ENCODE measurements at regions not wholly inside any gene's neighbourhood (a gene's known extent, or its start where the extent isn't known, plus 50 kb on each side); places are given as distances from the start of the nearest gene placed in this dataset.

DNA sequence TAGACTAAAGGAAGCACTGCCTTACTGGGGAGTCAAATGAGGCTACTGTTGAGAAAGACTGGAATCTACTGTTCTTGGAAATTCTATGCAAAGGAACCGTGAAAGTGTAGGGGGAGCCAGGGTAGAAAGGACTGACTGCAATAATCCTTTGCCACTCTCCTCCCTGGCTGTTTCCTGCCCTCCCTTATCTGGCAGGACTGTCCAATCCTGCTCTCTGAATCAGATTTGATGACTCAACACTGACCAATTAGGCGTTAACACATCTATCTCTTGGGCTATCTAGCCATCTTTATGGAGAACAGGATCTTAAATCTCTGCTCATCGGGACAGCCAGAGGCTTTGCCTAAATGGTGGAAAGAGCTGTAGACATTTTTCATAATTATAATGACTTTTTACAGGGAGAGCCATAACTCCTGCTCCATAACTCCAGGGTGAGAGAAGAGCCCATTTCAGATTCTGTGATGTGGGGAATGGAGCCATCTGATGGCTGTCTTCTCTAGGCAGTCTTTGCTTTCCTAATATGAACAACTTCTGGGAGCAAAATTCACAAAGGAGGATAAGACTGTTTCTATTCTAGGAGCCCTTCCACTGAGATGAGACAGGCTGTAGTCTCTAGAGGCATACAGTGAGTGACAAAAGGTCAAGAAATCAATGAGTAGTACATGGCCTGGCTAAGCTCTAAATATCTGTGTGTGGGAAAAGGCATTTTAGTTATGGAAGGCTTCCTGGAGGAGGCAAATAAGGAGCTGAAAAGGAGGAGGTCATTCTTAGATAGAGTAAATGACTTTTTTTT, 68.9 kb upstream of the CISTR start:
- Mint-ChIP-seq H3K27ac (no peak overlapping the region), H3K27me3 (peaks cover 49% of the 10 kb centered on the region), H3K36me3 (ENCODE audit: low read depth) (no peaks in the 10 kb centered on the region), H3K9me3 (no peaks in the 10 kb centered on the region), H3K4me1 (no peaks in the 10 kb centered on the region), H3K4me3 (no peak overlapping the region)
- DNase-seq, result no peak
- POLR2A ChIA-PET, result no interaction called here
- CTCF ChIA-PET, result interaction anchor here (0.9 kb wide), 1 partner anchor 16 kb away, joined by 3 read pairs; no protein-coding TSS in a partner anchor

DNA sequence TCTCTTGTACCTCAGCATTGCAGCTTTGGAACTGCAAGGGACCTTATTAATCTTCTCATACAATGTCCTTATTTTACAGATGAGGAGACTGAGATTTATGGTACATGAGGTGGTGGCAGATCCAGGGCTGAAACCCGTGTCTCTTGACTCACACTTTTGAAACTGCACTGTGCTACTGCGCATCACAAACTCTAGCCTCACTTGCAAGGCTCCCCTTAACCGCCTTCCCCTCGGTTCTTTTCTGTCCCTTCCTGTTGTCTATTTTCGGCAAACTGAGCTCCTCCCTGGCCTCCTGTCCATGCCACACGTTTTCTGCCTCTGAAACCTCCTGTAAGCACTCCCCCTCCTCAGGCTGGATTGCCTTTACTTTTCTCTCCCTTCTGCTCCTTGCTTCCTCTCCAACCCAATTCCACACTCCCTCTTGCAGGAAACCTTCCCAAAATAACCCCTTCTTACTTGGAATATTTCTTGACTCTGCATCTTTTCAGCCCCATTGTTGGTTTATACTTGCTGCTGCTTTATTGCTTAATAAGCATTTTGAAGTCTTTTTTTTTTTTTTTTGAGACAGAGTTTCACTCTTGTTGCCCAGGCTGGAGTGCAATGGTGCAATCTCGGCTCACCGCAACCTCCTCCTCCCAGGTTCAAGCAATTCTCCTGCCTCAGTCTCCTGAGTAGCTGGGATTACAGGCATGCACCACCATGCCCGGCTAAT, 72.4 kb upstream of the CISTR start:
- Mint-ChIP-seq H3K9me3 (no peaks in the 10 kb centered on the region), H3K27ac (no peak overlapping the region), H3K4me1 (no peaks in the 10 kb centered on the region), H3K4me3 (no peak overlapping the region), H3K36me3 (ENCODE audit: low read depth) (no peaks in the 10 kb centered on the region), H3K27me3 (peaks cover 40% of the 10 kb centered on the region)
- POLR2A ChIA-PET, result no interaction called here
- CTCF ChIA-PET, result no interaction called here
- no peak for DNase-seq

GRCh38 chr12:53825246-53826081, 73.7 kb upstream of the CISTR start:
- POLR2A ChIA-PET, result no interaction called here
- no peaks in the 10 kb centered on the region for H3K36me3 Mint-ChIP-seq (ENCODE audit: low read depth)
- H3K27me3 Mint-ChIP-seq, result peaks cover 30% of the 10 kb centered on the region
- H3K4me3 Mint-ChIP-seq, result no peak overlapping the region
- H3K9me3 Mint-ChIP-seq, result no peaks in the 10 kb centered on the region
- DNase-seq, result no peak
- no peaks in the 10 kb centered on the region for H3K4me1 Mint-ChIP-seq
- no peak overlapping the region for H3K27ac Mint-ChIP-seq
- CTCF ChIA-PET, result no interaction called here

DNA sequence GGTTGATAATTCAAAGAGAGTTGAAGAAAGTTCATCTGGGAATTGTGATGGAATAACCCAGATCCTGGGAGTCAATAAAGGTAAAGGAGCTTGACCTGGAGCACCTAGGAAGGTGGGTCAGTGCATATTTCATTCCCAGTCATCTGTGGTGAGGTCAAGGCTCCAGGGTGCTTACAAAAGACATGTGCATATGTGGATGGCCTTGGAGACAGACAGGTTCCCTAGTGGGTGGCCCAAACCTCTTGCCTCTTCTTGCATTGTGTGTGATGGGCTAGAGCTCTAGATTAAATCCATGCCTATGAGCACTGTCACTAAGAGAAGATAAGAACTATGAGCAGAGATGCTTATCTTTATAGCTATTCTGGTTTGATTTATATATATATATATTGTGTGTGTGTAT, 75.5 kb upstream of the CISTR start:
- ChIA-PET POLR2A (no interaction called here), CTCF (no interaction called here)
- DNase-seq, result no peak
- H3K4me1 Mint-ChIP-seq, result no peaks in the 10 kb centered on the region
- H3K27me3 Mint-ChIP-seq, result peaks cover 18% of the 10 kb centered on the region
- no peaks in the 10 kb centered on the region for H3K36me3 Mint-ChIP-seq (ENCODE audit: low read depth)
- H3K9me3 Mint-ChIP-seq, result no peaks in the 10 kb centered on the region
- no peak overlapping the region for H3K4me3 Mint-ChIP-seq
- H3K27ac Mint-ChIP-seq, result no peak overlapping the region

- Mint-ChIP-seq H3K27ac (no peak overlapping the region), H3K4me3 (no peak overlapping the region), H3K9me3 (no peaks in the 10 kb centered on the region), H3K4me1 (no peaks in the 10 kb centered on the region), H3K27me3 (peaks cover 21% of the 10 kb centered on the region), H3K36me3 (ENCODE audit: low read depth) (no peaks in the 10 kb centered on the region)
- ChIA-PET CTCF (no interaction called here), POLR2A (no interaction called here)
- DNase-seq, result no peak
Measured at GRCh38 chr12:53828598-53828997, 76.8 kb upstream of the CISTR start.

DNA sequence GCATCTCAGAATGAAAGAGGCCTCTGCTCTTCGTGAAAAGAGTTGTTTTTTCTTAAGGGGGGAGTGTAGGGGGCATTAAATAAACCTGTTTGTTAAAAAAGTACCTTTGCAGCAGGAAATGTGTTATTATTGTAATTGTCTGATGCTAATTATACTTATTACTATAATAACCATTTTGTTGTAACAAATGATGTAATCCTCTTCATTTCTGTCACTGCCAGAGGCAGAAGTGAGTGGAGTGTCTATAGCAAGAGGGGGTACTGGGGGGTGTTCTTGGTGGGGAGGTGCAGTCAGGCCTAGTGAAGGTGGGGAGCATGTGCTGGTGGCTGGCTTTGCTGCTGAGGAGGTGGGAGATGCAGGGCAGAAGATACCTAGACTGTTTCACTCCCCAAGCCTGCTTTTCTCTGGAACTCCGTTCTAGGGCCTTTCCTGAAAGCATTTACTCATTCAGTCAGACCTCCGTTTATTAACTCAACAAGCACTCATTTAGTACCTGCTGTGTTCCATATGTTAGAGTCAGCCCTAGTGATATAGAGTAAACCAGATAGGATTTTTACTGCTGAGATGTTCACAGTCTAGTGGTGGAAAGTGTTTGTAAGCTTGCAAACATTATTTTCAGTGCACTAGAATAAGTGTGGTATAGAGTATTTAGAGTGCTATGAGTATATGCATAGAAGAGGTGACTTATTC, 77.5 kb upstream of the CISTR start:
- no peak for DNase-seq
- Mint-ChIP-seq H3K4me3 (no peak overlapping the region), H3K9me3 (no peaks in the 10 kb centered on the region), H3K36me3 (ENCODE audit: low read depth) (no peaks in the 10 kb centered on the region), H3K27ac (no peak overlapping the region), H3K27me3 (peaks cover 27% of the 10 kb centered on the region), H3K4me1 (no peaks in the 10 kb centered on the region)
- ChIA-PET CTCF (no interaction called here), POLR2A (no interaction called here)

DNA sequence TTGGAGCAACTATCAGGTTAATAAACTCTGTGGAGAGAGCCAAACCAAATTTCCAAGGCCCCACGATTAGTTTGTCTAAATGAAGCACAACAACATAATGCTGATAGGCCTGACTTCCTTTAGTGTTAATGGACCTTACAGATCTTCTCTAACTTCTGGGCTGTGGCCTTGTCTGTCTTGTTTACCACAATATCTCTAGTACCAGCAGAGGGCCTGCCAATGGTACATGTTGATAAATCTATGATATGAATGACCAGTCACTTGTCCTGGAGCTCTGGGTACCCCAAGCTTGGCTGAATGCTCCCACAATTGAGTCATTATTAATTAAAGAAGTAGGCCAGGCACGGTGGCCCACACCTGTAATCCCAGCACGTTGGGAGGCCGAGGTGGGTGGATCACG, 78.9 kb upstream of the CISTR start:
- CTCF ChIA-PET, result no interaction called here
- peaks cover 34% of the 10 kb centered on the region for H3K27me3 Mint-ChIP-seq
- H3K9me3 Mint-ChIP-seq, result no peaks in the 10 kb centered on the region

GRCh38 chr12:53836119-53836655, 84.4 kb upstream of the CISTR start:
- CTCF ChIA-PET, result no interaction called here
- Mint-ChIP-seq H3K27ac (no peak overlapping the region), H3K4me3 (no peak overlapping the region), H3K27me3 (peaks cover 51% of the 10 kb centered on the region), H3K9me3 (no peaks in the 10 kb centered on the region), H3K4me1 (no peaks in the 10 kb centered on the region), H3K36me3 (ENCODE audit: low read depth) (no peaks in the 10 kb centered on the region)
- DNase-seq, result no peak
- POLR2A ChIA-PET, result no interaction called here

More for the DNA sequence above, 78.9 kb upstream of the CISTR start:
- Mint-ChIP-seq H3K4me3 (no peak overlapping the region), H3K27ac (no peak overlapping the region), H3K36me3 (ENCODE audit: low read depth) (no peaks in the 10 kb centered on the region), H3K4me1 (no peaks in the 10 kb centered on the region)
- POLR2A ChIA-PET, result no interaction called here
- no peak for DNase-seq

DNA sequence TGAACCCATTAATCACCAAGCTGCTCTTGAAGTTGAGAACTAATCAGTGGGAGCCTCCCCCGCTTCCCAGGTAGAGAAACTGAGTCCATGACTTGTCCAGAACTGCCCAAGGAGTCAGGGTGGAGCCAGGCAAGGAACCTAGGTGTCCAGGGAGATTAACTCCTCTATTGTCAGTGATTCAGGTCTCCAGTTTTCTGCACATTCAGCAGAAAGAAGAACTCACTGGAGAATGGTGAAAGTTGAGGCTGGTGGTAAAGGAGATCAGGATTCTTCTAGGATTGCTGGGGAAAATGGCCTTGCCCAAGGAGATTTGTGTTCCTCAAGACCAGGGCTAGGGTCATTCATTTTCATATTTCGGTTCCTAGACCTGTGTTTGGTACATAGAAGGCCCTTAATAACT, 87.2 kb upstream of the CISTR start:
- no peak for DNase-seq
- ChIA-PET POLR2A (no interaction called here), CTCF (no interaction called here)
- H3K36me3 Mint-ChIP-seq (ENCODE audit: low read depth), result no peaks in the 10 kb centered on the region
- peaks cover 54% of the 10 kb centered on the region for H3K27me3 Mint-ChIP-seq
- no peak overlapping the region for H3K27ac Mint-ChIP-seq
- no peaks in the 10 kb centered on the region for H3K9me3 Mint-ChIP-seq
- H3K4me3 Mint-ChIP-seq, result no peak overlapping the region
- H3K4me1 Mint-ChIP-seq, result no peaks in the 10 kb centered on the region

DNA sequence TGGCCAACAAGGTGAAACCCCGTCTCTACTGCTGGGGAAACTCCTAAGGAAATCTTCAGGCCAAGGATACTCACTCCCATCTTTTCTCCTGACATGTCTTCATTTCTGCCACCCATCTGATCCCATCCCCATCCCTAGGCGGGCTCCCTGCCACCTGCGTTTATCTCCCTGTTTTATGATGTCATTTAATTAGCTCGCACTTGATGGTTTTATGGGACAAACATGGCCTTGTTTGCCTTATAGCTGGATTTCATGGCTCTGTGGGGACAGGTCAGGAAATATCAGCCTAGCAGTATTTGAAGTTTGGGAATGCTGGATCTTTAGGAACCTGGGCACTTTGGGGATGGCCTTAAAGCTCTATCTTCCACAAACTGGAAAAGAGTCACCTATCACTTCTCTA, 88.5 kb upstream of the CISTR start:
- Mint-ChIP-seq H3K9me3 (no peaks in the 10 kb centered on the region), H3K27ac (no peak overlapping the region), H3K4me3 (no peak overlapping the region), H3K36me3 (ENCODE audit: low read depth) (no peaks in the 10 kb centered on the region), H3K4me1 (no peaks in the 10 kb centered on the region), H3K27me3 (peaks cover 50% of the 10 kb centered on the region)
- DNase-seq, result no peak
- CTCF ChIA-PET, result no interaction called here
- POLR2A ChIA-PET, result no interaction called here

- no peak overlapping the region for H3K4me3 Mint-ChIP-seq
- H3K4me1 Mint-ChIP-seq, result no peaks in the 10 kb centered on the region
- peaks cover 47% of the 10 kb centered on the region for H3K27me3 Mint-ChIP-seq
- DNase-seq, result no peak
- CTCF ChIA-PET, result no interaction called here
- H3K9me3 Mint-ChIP-seq, result no peaks in the 10 kb centered on the region
- H3K27ac Mint-ChIP-seq, result no peak overlapping the region
- POLR2A ChIA-PET, result no interaction called here
- H3K36me3 Mint-ChIP-seq (ENCODE audit: low read depth), result no peaks in the 10 kb centered on the region
Measured at GRCh38 chr12:53842686-53843085, 90.9 kb upstream of the CISTR start.

DNA sequence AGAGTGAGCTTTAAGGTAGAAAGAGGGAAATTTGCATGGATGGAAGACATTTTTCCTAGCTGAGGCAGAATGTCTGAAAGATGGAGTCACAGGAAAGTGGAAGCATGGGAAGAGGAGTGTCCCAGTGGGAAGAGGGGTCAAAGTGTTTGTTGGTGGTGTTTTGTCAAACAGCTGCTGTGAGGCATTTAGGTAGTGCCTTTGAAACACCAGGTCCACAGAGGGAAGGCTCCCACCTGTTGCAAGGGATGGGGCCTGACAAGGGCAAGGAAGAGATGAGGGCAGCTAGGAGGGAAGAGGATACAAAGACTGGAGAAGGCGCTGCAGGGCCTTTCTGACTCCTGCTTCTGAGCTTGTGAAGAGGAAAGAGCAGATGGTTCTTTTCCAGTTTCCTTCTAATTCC, 91.8 kb upstream of the CISTR start:
- no peak for DNase-seq
- H3K27me3 Mint-ChIP-seq, result peaks cover 46% of the 10 kb centered on the region
- CTCF ChIA-PET, result no interaction called here
- no peaks in the 10 kb centered on the region for H3K9me3 Mint-ChIP-seq
- POLR2A ChIA-PET, result no interaction called here
- no peaks in the 10 kb centered on the region for H3K4me1 Mint-ChIP-seq
- no peak overlapping the region for H3K4me3 Mint-ChIP-seq
- no peaks in the 10 kb centered on the region for H3K36me3 Mint-ChIP-seq (ENCODE audit: low read depth)
- H3K27ac Mint-ChIP-seq, result no peak overlapping the region
